Endothelial cell of umbilical vein (primary cell): ENCODE measurements at regions not wholly inside any gene's neighbourhood (a gene's known extent, or its start where the extent isn't known, plus 50 kb on each side); places are given as distances from the start of the nearest gene placed in this dataset.
A peak's percentile ranks its signal among the peaks of the same experiment; 100 is the strongest.

Source experiments
- BruUV-seq: library from RNA; stranded (reverse); fragments of 400-500 nt; replicated peaks from 2 replicates; lab custom pipeline; 2021; lab: Mats Ljungman, UMichigan
- CTCF ChIA-PET: fragments of 300-600, 350-600 bp; sonication (Branson Sonifier 250); formaldehyde crosslinking; loops from one replicate; lab custom pipeline; 2021; ENCODE audit warnings: antibody characterized with exemption, inconsistent platforms; lab: Charles Lee
- POLR2A ChIA-PET: fragments of 300-600, 350-600 bp; sonication (Branson Sonifier 250); formaldehyde crosslinking; loops from one replicate; lab custom pipeline; 2021; ENCODE audit warnings: antibody characterized with exemption, inconsistent platforms; lab: Charles Lee
- DNase-seq: peaks from one replicate; pipeline ENCODE4 v3.0.0-alpha.2; 2011; ENCODE audit warnings: low read depth, low spot score
- FAIRE-seq: peaks from 2 replicates; lab custom pipeline; 2011; peaks lifted over from hg19 to GRCh38; lab: Jason Lieb, UNC
- H2AFZ ChIP-seq: 2 replicates; pipeline ENCODE4 v1.6.0; 2012; ENCODE audit warnings: low read depth, low read length, control low read depth, inconsistent platforms
- H3K27ac ChIP-seq: 2 replicates; pipeline ENCODE4 v1.5.1; 2011; ENCODE audit warnings: low read depth, mild to moderate bottlenecking, control low read depth, low read length, moderate library complexity; ENCODE audit not compliant: insufficient read depth
- H3K27me3 ChIP-seq, 2 experiments: 2 replicates each; pipeline versions ENCODE4 v1.6.0 to v1.6.1; 2011; ENCODE audit warnings: low read length in 2 of 2, mixed read lengths in 1 of 2; ENCODE audit not compliant: control insufficient read depth in 2 of 2, insufficient read depth in 2 of 2
- H3K36me3 ChIP-seq, 2 experiments: 2 replicates in 1 of 2; 3 replicates in 1 of 2; pipeline ENCODE4 v1.5.1; 2011; ENCODE audit warnings: low read length in 2 of 2, mild to moderate bottlenecking in 1 of 2, moderate library complexity in 1 of 2; ENCODE audit not compliant: control insufficient read depth in 2 of 2, insufficient read depth in 2 of 2; ENCODE audit errors: extremely low read depth in 1 of 2
- H3K4me1 ChIP-seq: 3 replicates; pipeline ENCODE4 v1.5.1; 2011; ENCODE audit warnings: mild to moderate bottlenecking, low read length; ENCODE audit not compliant: control insufficient read depth, insufficient read depth; ENCODE audit errors: extremely low read depth
- H3K4me2 ChIP-seq: 2 replicates; pipeline ENCODE4 v1.6.1; 2011; ENCODE audit warnings: low read length, control low read depth, mixed read lengths; ENCODE audit not compliant: insufficient read depth
- H3K4me3 ChIP-seq, 3 experiments: fragments of 200-600 bp in 1 of 3; sonication (generic), shearing (Covaris generic) in 1 of 3; replicated peaks in 1 of 3; 2 replicates each; pipeline ENCODE4 v1.5.1; 2011 to 2016; ENCODE audit warnings: control low read depth in 3 of 3, low read length in 3 of 3, mild to moderate bottlenecking in 2 of 3, inconsistent platforms in 1 of 3, low read depth in 1 of 3, moderate library complexity in 1 of 3; ENCODE audit not compliant: insufficient read depth in 1 of 3
- H3K79me2 ChIP-seq: 2 replicates; pipeline ENCODE4 v1.6.0; 2012; ENCODE audit warnings: low read length, inconsistent platforms; ENCODE audit not compliant: control insufficient read depth, insufficient read depth
- H3K9ac ChIP-seq: replicated peaks from 2 replicates; pipeline ENCODE3; 2011; ENCODE audit warnings: low read length, control low read depth; ENCODE audit not compliant: insufficient read depth; ENCODE audit errors: extremely low read depth
- H3K9me1 ChIP-seq: replicated peaks from 3 replicates; pipeline ENCODE4 v1.6.0; 2011; ENCODE audit warnings: mild to moderate bottlenecking, low read length; ENCODE audit not compliant: control insufficient read depth, insufficient read depth; ENCODE audit errors: extremely low read depth
- H3K9me3 ChIP-seq: replicated peaks from 2 replicates; pipeline ENCODE4 v1.5.1; 2012; ENCODE audit warnings: low read length, inconsistent platforms; ENCODE audit not compliant: control insufficient read depth, insufficient read depth
- H4K20me1 ChIP-seq: replicated peaks from 2 replicates; pipeline ENCODE3; 2011; ENCODE audit warnings: mild to moderate bottlenecking, low read length; ENCODE audit not compliant: control insufficient read depth, insufficient read depth; ENCODE audit errors: extremely low read depth
- CTCF ChIP-seq, 2 donors: IDR thresholded peaks; 1 replicate in 1 of 2; 2 replicates in 1 of 2; pipeline ENCODE4 v1.5.1; 2011; ENCODE audit warnings: low read length in 2 of 2, mild to moderate bottlenecking in 2 of 2, moderate library complexity in 2 of 2, control low read depth in 1 of 2, inconsistent platforms in 1 of 2, low read depth in 1 of 2; ENCODE audit not compliant: insufficient read depth in 1 of 2; ENCODE audit errors: extremely low read depth in 1 of 2
- EZH2 ChIP-seq: IDR thresholded peaks from 2 replicates; pipeline ENCODE4 v1.6.1; 2012; ENCODE audit warnings: borderline replicate concordance, low read depth, mild to moderate bottlenecking, moderate library complexity, low read length, inconsistent platforms; ENCODE audit not compliant: severe bottlenecking
- FOS ChIP-seq: IDR thresholded peaks from 2 replicates; pipeline ENCODE4 v1.6.1; 2011; ENCODE audit warnings: mild to moderate bottlenecking, low read length, moderate library complexity, borderline replicate concordance; ENCODE audit not compliant: insufficient read depth
- GATA2 ChIP-seq: IDR thresholded peaks from 2 replicates; pipeline ENCODE4 v1.7.0; 2011; ENCODE audit warnings: low read depth, mild to moderate bottlenecking, moderate library complexity, mixed read lengths, low read length; ENCODE audit not compliant: insufficient read length, insufficient read depth
- JUN ChIP-seq: IDR thresholded peaks from 2 replicates; pipeline ENCODE4 v1.6.1; 2011; ENCODE audit warnings: borderline replicate concordance, low read depth; ENCODE audit not compliant: insufficient read length, insufficient read depth
- MAX ChIP-seq: IDR thresholded peaks from 2 replicates; pipeline ENCODE4 v1.6.1; 2011; ENCODE audit not compliant: insufficient read depth, insufficient read length
- MYC ChIP-seq: IDR thresholded peaks from one replicate; pipeline ENCODE4 v1.6.1; 2011; ENCODE audit warnings: mild to moderate bottlenecking, low read depth, low read length
- POLR2A ChIP-seq: IDR thresholded peaks from 2 replicates; pipeline ENCODE4 v1.6.1; 2012; ENCODE audit warnings: low read depth, mild to moderate bottlenecking, control low read depth, low read length
- POLR2AphosphoS5 ChIP-seq: IDR thresholded peaks from 2 replicates; pipeline ENCODE4 v1.6.1; 2012; ENCODE audit warnings: low read depth, mild to moderate bottlenecking, control low read depth, low read length, moderate library complexity; ENCODE audit not compliant: insufficient read depth
- dilution Hi-C: fragments of 300-500 bp; cut with MboI; formaldehyde crosslinking; loops from one replicate; pipeline ENCODE4 v1.15.0; 2019; ENCODE audit warnings: low sequenced_read_pairs; ENCODE audit not compliant: extremely low pct_ligation_motif_present
- intact Hi-C: fragments of 100-400 bp; cut with micrococcal nuclease; formaldehyde crosslinking; loops from one replicate; pipeline ENCODE4 v1.10.0; 2022

GRCh38 chrX:114077773-114078172, 506.1 kb upstream of the HTR2C start:
- DNase-seq (no peak), FAIRE-seq (no peak)
- intact Hi-C loops, result no loop called here
- Histone ChIP-seq H3K9ac (no peak overlapping the region), H3K27me3 (no peaks in the 10 kb centered on the region), H3K79me2 (no peaks in the 10 kb centered on the region), H3K27ac (no peak overlapping the region), H3K4me2 (no peak overlapping the region), H3K9me3 (no peaks in the 10 kb centered on the region), H2AFZ (no peak overlapping the region), H3K4me1 (no peaks in the 10 kb centered on the region), H4K20me1 (no peaks in the 10 kb centered on the region), H3K36me3 (no peaks in the 10 kb centered on the region), H3K9me1 (no peaks in the 10 kb centered on the region), H3K4me3 (no peak overlapping the region)
- CTCF ChIA-PET, result no interaction called here
- POLR2A ChIA-PET, result no interaction called here
- no peak for TF ChIP-seq FOS
- TF ChIP-seq EZH2, result no peak
- TF ChIP-seq MYC, result no peak
- dilution Hi-C loops, result no loop called here
- no TSS peak for BruUV-seq

- H3K9me3 ChIP-seq, result no peaks in the 10 kb centered on the region
- BruUV-seq, result no TSS peak
- H2AFZ ChIP-seq, result no peak overlapping the region
- H3K4me3 ChIP-seq, result no peak overlapping the region
- H3K36me3 ChIP-seq, result no peaks in the 10 kb centered on the region
- TF ChIP-seq GATA2 (no peak), MAX (no peak), JUN (no peak), EZH2 (no peak), FOS (no peak), MYC (no peak), POLR2AphosphoS5 (no peak), CTCF (IDR thresholded peaks at IDR 0.05; ENCODE audit: extremely low read depth in 1 of 2, insufficient read depth in 1 of 2, low read depth in 1 of 2, low read length in 2 of 2) (no peak), POLR2A (no peak)
- no peak overlapping the region for H3K27ac ChIP-seq
- FAIRE-seq (no peak), DNase-seq (peak; percentile 0)
- H3K9me1 ChIP-seq, result no peaks in the 10 kb centered on the region
- H3K9ac ChIP-seq, result no peak overlapping the region
- no peak overlapping the region for H3K4me2 ChIP-seq
- no peaks in the 10 kb centered on the region for H3K27me3 ChIP-seq
- H4K20me1 ChIP-seq, result no peaks in the 10 kb centered on the region
- CTCF ChIA-PET, result no interaction called here
- no peaks in the 10 kb centered on the region for H3K79me2 ChIP-seq
- H3K4me1 ChIP-seq, result no peaks in the 10 kb centered on the region
- POLR2A ChIA-PET, result no interaction called here
- intact Hi-C loops, result no loop called here
- dilution Hi-C loops, result no loop called here
Measured at GRCh38 chrX:114075073-114075673, 508.7 kb upstream of the HTR2C start.
